IMR-90 (cell line): ENCODE measurements at regions not wholly inside any gene's neighbourhood (a gene's known extent, or its start where the extent isn't known, plus 50 kb on each side); places are given as distances from the start of the nearest gene placed in this dataset.

Experiments
- ATAC-seq: fragments of 200-7000 bp; cut with Tn5 transposase; 2 replicates; pipeline ENCODE4 v1.9.1; 2020; ENCODE audit warnings: low read depth, mild to moderate bottlenecking, moderate library complexity
- BruUV-seq: library from RNA; stranded (reverse); fragments of 400-500 nt; replicated peaks from 2 replicates; lab custom pipeline; 2021; lab: Mats Ljungman, UMichigan
- CTCF ChIA-PET: fragments of 300-600 bp; formaldehyde crosslinking; extraction: SDS; loops from one replicate; lab custom pipeline; 2021; ENCODE audit warnings: antibody characterized with exemption; lab: Yijun Ruan, JAX
- POLR2A ChIA-PET: fragments of 300-600 bp; sonication (Branson Sonifier 250); formaldehyde crosslinking; loops from one replicate; lab custom pipeline; 2022; ENCODE audit warnings: antibody characterized with exemption; ENCODE audit not compliant: unreplicated experiment; lab: Charles Lee
- DNase-seq: peaks from one replicate; pipeline ENCODE4 v3.0.0; 2013
- H2AFZ ChIP-seq: replicated peaks from 2 replicates; pipeline ENCODE3; 2013; ENCODE audit warnings: low read length, mild to moderate bottlenecking; ENCODE audit not compliant: poor library complexity
- H2AK5ac ChIP-seq: 2 replicates; pipeline ENCODE4 v1.6.1; 2013; ENCODE audit warnings: low read depth, low read length, inconsistent platforms
- H2AK9ac ChIP-seq: replicated peaks from 2 replicates; pipeline ENCODE3; 2013; ENCODE audit warnings: mild to moderate bottlenecking, low read depth, low read length, moderate library complexity; ENCODE audit not compliant: poor library complexity
- H2BK120ac ChIP-seq: 2 replicates; pipeline ENCODE4 v1.6.1; 2013; ENCODE audit warnings: low read depth, low read length, inconsistent platforms
- H2BK15ac ChIP-seq: 3 replicates; pipeline ENCODE4 v1.6.1; 2013; ENCODE audit warnings: low read depth, low read length, inconsistent platforms
- H2BK20ac ChIP-seq: 2 replicates; pipeline ENCODE4 v1.6.1; 2013; ENCODE audit warnings: low read depth, mild to moderate bottlenecking, inconsistent platforms, low read length, moderate library complexity
- H2BK5ac ChIP-seq: 2 replicates; pipeline ENCODE4 v1.6.1; 2013; ENCODE audit warnings: mild to moderate bottlenecking, low read depth, low read length, inconsistent platforms; ENCODE audit not compliant: poor library complexity, severe bottlenecking
- H3K14ac ChIP-seq: replicated peaks from 2 replicates; pipeline ENCODE4 v1.6.1; 2013; ENCODE audit warnings: low read depth, low read length, inconsistent platforms
- H3K18ac ChIP-seq: 2 replicates; pipeline ENCODE4 v1.6.1; 2013; ENCODE audit warnings: low read depth, low read length, control low read depth
- H3K23ac ChIP-seq: 2 replicates; pipeline ENCODE4 v1.6.1; 2013; ENCODE audit warnings: low read depth, low read length, inconsistent platforms
- H3K27ac ChIP-seq: 2 replicates; pipeline ENCODE4 v1.5.1; 2013; ENCODE audit warnings: mild to moderate bottlenecking, control low read depth, low read length; ENCODE audit not compliant: insufficient read depth
- H3K27me3 ChIP-seq: 2 replicates; pipeline ENCODE4 v1.6.1; 2013; ENCODE audit warnings: low read length; ENCODE audit not compliant: control insufficient read depth, insufficient read depth
- H3K36me3 ChIP-seq: 2 replicates; pipeline ENCODE4 v1.6.1; 2013; ENCODE audit warnings: low read length, mixed read lengths; ENCODE audit not compliant: control insufficient read depth, insufficient read depth
- H3K4ac ChIP-seq: 2 replicates; pipeline ENCODE4 v1.6.1; 2013; ENCODE audit warnings: low read depth, low read length, inconsistent platforms
- H3K4me1 ChIP-seq: 2 replicates; pipeline ENCODE4 v1.6.1; 2013; ENCODE audit warnings: low read length, mixed read lengths; ENCODE audit not compliant: control insufficient read depth, insufficient read depth
- H3K4me2 ChIP-seq: 2 replicates; pipeline ENCODE4 v1.6.1; 2013; ENCODE audit warnings: low read depth, mild to moderate bottlenecking, control low read depth, low read length, moderate library complexity
- H3K4me3 ChIP-seq: 2 replicates; pipeline ENCODE4 v1.5.1; 2013; ENCODE audit warnings: low read depth, mild to moderate bottlenecking, control low read depth, low read length, moderate library complexity; ENCODE audit not compliant: insufficient read depth
- H3K56ac ChIP-seq: 2 replicates; pipeline ENCODE4 v1.6.1; 2013; ENCODE audit warnings: low read length, inconsistent platforms; ENCODE audit not compliant: insufficient read depth; ENCODE audit errors: extremely low read depth
- H3K79me1 ChIP-seq, 2 experiments: 2 replicates each; pipeline ENCODE4 v1.6.1; 2013; ENCODE audit warnings: low read length in 2 of 2, inconsistent platforms in 1 of 2, low read depth in 1 of 2
- H3K9ac ChIP-seq: 2 replicates; pipeline ENCODE4 v1.6.1; 2013; ENCODE audit warnings: low read depth, low read length, control low read depth
- H3K9me1 ChIP-seq: 2 replicates; pipeline ENCODE4 v1.6.1; 2013; ENCODE audit warnings: low read length, inconsistent platforms; ENCODE audit not compliant: insufficient read depth
- H3K9me3 ChIP-seq: 2 replicates; pipeline ENCODE4 v1.6.1; 2013; ENCODE audit warnings: low read length; ENCODE audit not compliant: control insufficient read depth, insufficient read depth
- H4K20me1 ChIP-seq: 2 replicates; pipeline ENCODE4 v1.6.1; 2013; ENCODE audit warnings: low read length, inconsistent platforms; ENCODE audit not compliant: insufficient read depth
- H4K5ac ChIP-seq: 2 replicates; pipeline ENCODE4 v1.6.1; 2013; ENCODE audit warnings: mild to moderate bottlenecking, low read depth, low read length, control low read depth
- H4K8ac ChIP-seq, 2 experiments: 2 replicates each; pipeline ENCODE4 v1.6.1; 2013; ENCODE audit warnings: low read depth in 2 of 2, low read length in 2 of 2, control low read depth in 1 of 2, inconsistent platforms in 1 of 2
- H4K91ac ChIP-seq: 2 replicates; pipeline ENCODE4 v1.6.1; 2013; ENCODE audit warnings: low read depth, low read length, inconsistent platforms; ENCODE audit not compliant: insufficient read depth
- CHD1 ChIP-seq: IDR thresholded peaks from 2 replicates; pipeline ENCODE4 v1.6.1; 2012; ENCODE audit warnings: low read depth, low read length, improper control_type of control experiment
- FOS ChIP-seq: fragments of 150-350 bp; IDR thresholded peaks from 2 replicates; pipeline ENCODE4 v1.6.1; 2016; ENCODE audit warnings: low read depth, low read length
- MAZ ChIP-seq: IDR thresholded peaks from 2 replicates; pipeline ENCODE4 v1.6.1; 2012; ENCODE audit warnings: low read depth, mild to moderate bottlenecking, low read length, improper control_type of control experiment, moderate library complexity, borderline replicate concordance
- NFE2L2 ChIP-seq: fragments of 150-350 bp; IDR thresholded peaks from 2 replicates; pipeline ENCODE4 v1.6.1; 2016; ENCODE audit warnings: low read depth, mild to moderate bottlenecking, low read length
- RAD21 ChIP-seq: IDR thresholded peaks from 2 replicates; pipeline ENCODE4 v1.6.1; 2012; ENCODE audit warnings: low read length, improper control_type of control experiment
- RFX5 ChIP-seq: IDR thresholded peaks from 2 replicates; pipeline ENCODE4 v1.8.0; 2012; ENCODE audit warnings: low read depth, mild to moderate bottlenecking, low read length, moderate library complexity
- SMC3 ChIP-seq: fragments of 150-350 bp; IDR thresholded peaks from 2 replicates; pipeline ENCODE4 v1.6.1; 2016; ENCODE audit warnings: low read depth, mild to moderate bottlenecking, antibody characterized with exemption, low read length, moderate library complexity
- USF2 ChIP-seq: fragments of 150-350 bp; IDR thresholded peaks from 2 replicates; pipeline ENCODE4 v1.6.1; 2017; ENCODE audit warnings: mild to moderate bottlenecking, antibody characterized with exemption, low read length, low read depth
- WGBS, 2 experiments: methylation state at CpG; one replicate each; pipeline versions ENCODE4 v1.1.5 to v1.1.7; 2013; ENCODE audit warnings: missing lambda C conversion rate in 2 of 2; ENCODE audit not compliant: insufficient read length in 1 of 2; ENCODE audit errors: extremely low coverage in 2 of 2; 5-methylcytosine and 5-hydroxymethylcytosine counted together
- dilution Hi-C: fragments of 300-500 bp; cut with HindIII; formaldehyde crosslinking; loops from one replicate; pipeline ENCODE4 v1.14.3; 2018; ENCODE audit warnings: low sequenced_read_pairs; ENCODE audit not compliant: unreplicated experiment
- in situ Hi-C: fragments of 300-500 bp; cut with MboI; formaldehyde crosslinking; loops from 3 replicates; pipeline ENCODE4 v1.14.3; 2019; ENCODE audit warnings: low sequenced_read_pairs, inconsistent platforms, mixed read lengths
- intact Hi-C: fragments of 100-400 bp; cut with micrococcal nuclease; formaldehyde crosslinking; loops from 2 replicates; pipeline ENCODE4 v1.10.0; 2022

DNA sequence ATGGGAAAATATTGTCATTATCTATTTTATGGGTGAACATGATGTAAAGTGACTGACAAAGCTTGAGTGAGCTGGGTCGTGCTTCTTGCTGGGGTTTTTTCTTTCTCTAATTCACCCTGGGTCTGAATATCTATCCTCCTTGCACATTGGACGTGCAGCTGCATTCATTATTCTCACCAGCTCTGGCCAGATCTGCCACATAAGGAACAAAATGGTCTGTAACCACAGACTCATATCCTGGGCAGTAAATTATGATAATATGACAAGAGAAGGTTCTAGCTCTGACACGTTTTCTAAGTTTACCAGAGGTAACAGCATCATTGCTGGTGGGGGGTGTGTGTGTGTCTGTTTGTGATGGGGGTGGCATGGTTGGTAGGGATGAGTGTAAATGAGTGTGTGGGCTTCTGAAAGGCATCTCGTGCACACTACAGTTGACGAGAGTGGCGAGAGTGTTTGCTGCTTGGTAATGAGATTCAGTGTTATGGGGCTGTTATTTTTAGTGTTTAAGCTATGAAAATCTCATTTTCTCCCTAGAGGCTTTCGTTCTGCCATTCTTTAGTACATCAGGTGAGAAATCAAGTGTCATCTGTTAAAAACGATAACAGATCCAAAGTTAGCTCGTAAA, 418.4 kb downstream of the PDCD6IP start:
- no peak for DNase-seq

More for the DNA sequence above, 418.4 kb downstream of the PDCD6IP start:
- no peaks in the 10 kb centered on the region for H3K9me1 ChIP-seq
- H3K9ac ChIP-seq: no peak overlapping the region
- H3K23ac ChIP-seq: no peak overlapping the region
- no peak overlapping the region for H3K14ac ChIP-seq
- no peaks in the 10 kb centered on the region for H3K9me3 ChIP-seq
- H3K18ac ChIP-seq: no peak overlapping the region
- no peak overlapping the region for H3K4me2 ChIP-seq
- no peaks in the 10 kb centered on the region for H3K79me1 ChIP-seq
- H3K4me1 ChIP-seq: no peaks in the 10 kb centered on the region
- no peak overlapping the region for H2AFZ ChIP-seq
- H2BK5ac ChIP-seq: no peak overlapping the region
- no peak overlapping the region for H2BK120ac ChIP-seq
- no peak overlapping the region for H4K8ac ChIP-seq
- H3K56ac ChIP-seq: no peak overlapping the region
- no peak overlapping the region for H3K4ac ChIP-seq
- no peak overlapping the region for H2BK20ac ChIP-seq
- no peak overlapping the region for H2BK15ac ChIP-seq
- no peak overlapping the region for H3K27ac ChIP-seq
- no TSS peak for BruUV-seq
- H3K36me3 ChIP-seq: no peaks in the 10 kb centered on the region
- no peak overlapping the region for H2AK5ac ChIP-seq
- dilution Hi-C loops: no loop called here
- in situ Hi-C loops: no loop called here
- no peaks in the 10 kb centered on the region for H4K20me1 ChIP-seq
- WGBS, 2 experiments: 33% methylated on average over 3 of the region's 9 CpGs; no CpG with 5 or more reads in 1 of the 2 experiments
- H4K91ac ChIP-seq: no peak overlapping the region
- H4K5ac ChIP-seq: no peak overlapping the region
- ATAC-seq: no peak
- TF ChIP-seq NFE2L2: no peak
- no peak for TF ChIP-seq RAD21
- no peak for TF ChIP-seq SMC3
- TF ChIP-seq CHD1: no peak
- TF ChIP-seq MAZ: no peak
- no peak for TF ChIP-seq USF2
- TF ChIP-seq RFX5: no peak
- TF ChIP-seq FOS: no peak
- intact Hi-C loops: no loop called here
- H3K27me3 ChIP-seq: no peaks in the 10 kb centered on the region
- CTCF ChIA-PET: no interaction called here
- no peak overlapping the region for H3K4me3 ChIP-seq
- no peak overlapping the region for H2AK9ac ChIP-seq
- POLR2A ChIA-PET: no interaction called here
